HepG2 (cell line): ENCODE measurements at regions not wholly inside any gene's neighbourhood (a gene's known extent, or its start where the extent isn't known, plus 50 kb on each side); places are given as distances from the start of the nearest gene placed in this dataset.

Experiments used
- ATAC-seq: fragments of 200-7000 bp; cut with Tn5 transposase; 3 replicates; pipeline ENCODE4 v1.9.1; 2020; ENCODE audit warnings: mild to moderate bottlenecking, moderate library complexity
- BruUV-seq: library from RNA; stranded (reverse); fragments of 400-500 nt; replicated peaks from 2 replicates; lab custom pipeline; 2021; lab: Mats Ljungman, UMichigan
- CTCF ChIA-PET: fragments of 300-600 bp; formaldehyde crosslinking; extraction: SDS; loops from one replicate; lab custom pipeline; 2021; ENCODE audit warnings: low total read pairs, inconsistent platforms, low intra/inter-chr PET ratio; lab: Yijun Ruan, JAX
- POLR2A ChIA-PET: fragments of 350-600 bp; sonication (Branson Sonifier 250); formaldehyde crosslinking; loops from one replicate; lab custom pipeline; 2020; ENCODE audit warnings: antibody characterized with exemption, inconsistent platforms; lab: Yijun Ruan, JAX
- DNase-seq: peaks from one replicate; pipeline ENCODE4 v3.0.0-alpha.2; 2015; ENCODE audit warnings: low spot score
- FAIRE-seq: peaks from 3 replicates; lab custom pipeline; 2011; peaks lifted over from hg19 to GRCh38; lab: Jason Lieb, UNC
- H2AFZ ChIP-seq: one replicate; pipeline ENCODE4 v1.6.1; 2011; ENCODE audit warnings: low read length, inconsistent platforms
- H3K27ac ChIP-seq: fragments of 300-600 bp; 3 replicates; pipeline ENCODE4 v1.8.0; 2011; ENCODE audit warnings: mixed run types, mild to moderate bottlenecking, mixed read lengths, low read length, inconsistent platforms; ENCODE audit not compliant: insufficient read depth; ENCODE audit errors: extremely low read length
- H3K27me3 ChIP-seq, 2 experiments: fragments of 200-600 bp in 1 of 2; 2 replicates in 1 of 2; 3 replicates in 1 of 2; pipeline versions ENCODE4 v1.6.0 to v1.8.0; 2011; ENCODE audit warnings: low read length in 2 of 2, mild to moderate bottlenecking in 2 of 2, moderate library complexity in 2 of 2, inconsistent platforms in 1 of 2; ENCODE audit not compliant: insufficient read depth in 2 of 2, control insufficient read depth in 1 of 2
- H3K36me3 ChIP-seq, 2 experiments: fragments of 200-600 bp in 1 of 2; replicated peaks in 1 of 2; 2 replicates in 1 of 2; 3 replicates in 1 of 2; pipeline versions ENCODE4 v1.5.1 to v1.8.0; 2011; ENCODE audit warnings: low read length in 2 of 2, inconsistent platforms in 1 of 2; ENCODE audit not compliant: insufficient read depth in 2 of 2, control insufficient read depth in 1 of 2
- H3K4me1 ChIP-seq: 2 replicates; pipeline ENCODE4 v1.5.1; 2012; ENCODE audit warnings: low read length, inconsistent platforms; ENCODE audit not compliant: insufficient read depth
- H3K4me2 ChIP-seq: 2 replicates; pipeline ENCODE4 v1.6.0; 2011; ENCODE audit warnings: low read depth, low read length, inconsistent platforms
- H3K4me3 ChIP-seq, 3 experiments: fragments of 200-600 bp in 1 of 3; sonication (generic), shearing (Covaris generic) in 1 of 3; replicated peaks in 1 of 3; 2 replicates each; pipeline ENCODE4 v1.5.1; 2011 to 2016; ENCODE audit warnings: low read length in 3 of 3, inconsistent platforms in 2 of 3, low read depth in 2 of 3, mild to moderate bottlenecking in 2 of 3, control low read depth in 1 of 3, mixed read lengths in 1 of 3; ENCODE audit not compliant: insufficient read depth in 1 of 3
- H3K79me2 ChIP-seq: one replicate; pipeline ENCODE4 v1.6.1; 2011; ENCODE audit warnings: low read length, inconsistent platforms; ENCODE audit not compliant: insufficient read depth
- H3K9ac ChIP-seq: 2 replicates; pipeline ENCODE4 v1.6.0; 2011; ENCODE audit warnings: mild to moderate bottlenecking, low read depth, low read length, inconsistent platforms; ENCODE audit not compliant: insufficient read depth
- H3K9me3 ChIP-seq: 2 replicates; pipeline ENCODE4 v1.5.1; 2012; ENCODE audit warnings: mild to moderate bottlenecking, low read length
- H4K20me1 ChIP-seq: 2 replicates; pipeline ENCODE4 v1.6.0; 2011; ENCODE audit warnings: inconsistent platforms, mild to moderate bottlenecking, low read length, moderate library complexity; ENCODE audit not compliant: insufficient read depth
- CBFB ChIP-seq: sonication (generic); formaldehyde crosslinking; IDR thresholded peaks from 2 replicates; pipeline ENCODE4 v1.4.0; 2020; ENCODE audit warnings: missing genetic modification reagents
- NFKBIZ ChIP-seq: IDR thresholded peaks from 2 replicates; pipeline ENCODE4 v1.6.1; 2018; ENCODE audit warnings: missing genetic modification reagents, missing compliant biosample characterization
- RFXAP ChIP-seq: sonication (generic); formaldehyde crosslinking; IDR thresholded peaks from 2 replicates; pipeline ENCODE4 v1.4.0; 2020; ENCODE audit warnings: missing genetic modification reagents, borderline replicate concordance
- ZNF616 ChIP-seq: sonication (generic); formaldehyde crosslinking; IDR thresholded peaks from 2 replicates; pipeline ENCODE4 v1.5.0; 2020; ENCODE audit warnings: low read depth, mild to moderate bottlenecking, missing genetic modification reagents
- ZSCAN25 ChIP-seq: sonication (generic); formaldehyde crosslinking; IDR thresholded peaks from 2 replicates; pipeline ENCODE4 v1.8.0; 2022; ENCODE audit warnings: mild to moderate bottlenecking, missing genetic modification reagents
- WGBS: methylation state at CpG from one replicate; pipeline ENCODE4 v1.1.6; 2017; ENCODE audit warnings: low lambda C conversion rate; 5-methylcytosine and 5-hydroxymethylcytosine counted together
- in situ Hi-C: cut with HindIII; loops from 2 replicates; pipeline ENCODE4 v1.10.0; 2017; ENCODE audit warnings: low pct_unique_long_range_greater_than_20kb; ENCODE audit not compliant: extremely low pct_ligation_motif_present
- intact Hi-C: fragments of 100-400 bp; cut with micrococcal nuclease; formaldehyde crosslinking; loops from one replicate; pipeline ENCODE4 v1.10.0; 2022; ENCODE audit not compliant: unreplicated experiment
- TF ChIP-seq, protein P1 (sequence below): sonication (generic); formaldehyde crosslinking; IDR thresholded peaks from 2 replicates; pipeline ENCODE4 v1.4.0; 2020; ENCODE audit warnings: missing genetic modification reagents
- TF ChIP-seq, protein P2 (sequence below): IDR thresholded peaks from 2 replicates; pipeline ENCODE4 v1.6.1; 2016; ENCODE audit warnings: mild to moderate bottlenecking

DNA sequence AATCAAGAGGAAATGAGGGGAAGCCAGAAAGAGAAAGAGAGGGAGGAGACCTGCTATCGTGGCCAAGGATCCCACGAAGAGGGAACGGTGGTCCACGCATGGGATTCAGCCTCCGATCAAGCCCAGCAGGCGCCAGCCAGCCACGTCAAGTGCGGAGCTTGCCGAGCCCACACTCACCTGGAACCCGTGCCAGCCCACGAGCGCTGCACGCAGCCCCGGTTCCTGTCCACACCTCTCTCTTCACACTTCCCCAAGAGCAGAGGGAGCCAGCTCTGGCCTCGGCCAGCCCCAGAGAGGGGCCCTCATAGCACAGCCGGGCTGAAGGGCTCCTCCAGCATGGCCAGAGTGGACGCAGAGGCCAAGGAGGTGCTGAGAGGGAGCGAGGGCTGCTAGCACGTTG lies 795.1 kb upstream of the GRIA3 start (continued):
- TF ChIP-seq, protein P1, sequence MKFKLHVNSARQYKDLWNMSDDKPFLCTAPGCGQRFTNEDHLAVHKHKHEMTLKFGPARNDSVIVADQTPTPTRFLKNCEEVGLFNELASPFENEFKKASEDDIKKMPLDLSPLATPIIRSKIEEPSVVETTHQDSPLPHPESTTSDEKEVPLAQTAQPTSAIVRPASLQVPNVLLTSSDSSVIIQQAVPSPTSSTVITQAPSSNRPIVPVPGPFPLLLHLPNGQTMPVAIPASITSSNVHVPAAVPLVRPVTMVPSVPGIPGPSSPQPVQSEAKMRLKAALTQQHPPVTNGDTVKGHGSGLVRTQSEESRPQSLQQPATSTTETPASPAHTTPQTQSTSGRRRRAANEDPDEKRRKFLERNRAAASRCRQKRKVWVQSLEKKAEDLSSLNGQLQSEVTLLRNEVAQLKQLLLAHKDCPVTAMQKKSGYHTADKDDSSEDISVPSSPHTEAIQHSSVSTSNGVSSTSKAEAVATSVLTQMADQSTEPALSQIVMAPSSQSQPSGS (CRISPR knock-in tag): no peak
- TF ChIP-seq RFXAP (CRISPR knock-in tag): no peak
- TF ChIP-seq, protein P2, sequence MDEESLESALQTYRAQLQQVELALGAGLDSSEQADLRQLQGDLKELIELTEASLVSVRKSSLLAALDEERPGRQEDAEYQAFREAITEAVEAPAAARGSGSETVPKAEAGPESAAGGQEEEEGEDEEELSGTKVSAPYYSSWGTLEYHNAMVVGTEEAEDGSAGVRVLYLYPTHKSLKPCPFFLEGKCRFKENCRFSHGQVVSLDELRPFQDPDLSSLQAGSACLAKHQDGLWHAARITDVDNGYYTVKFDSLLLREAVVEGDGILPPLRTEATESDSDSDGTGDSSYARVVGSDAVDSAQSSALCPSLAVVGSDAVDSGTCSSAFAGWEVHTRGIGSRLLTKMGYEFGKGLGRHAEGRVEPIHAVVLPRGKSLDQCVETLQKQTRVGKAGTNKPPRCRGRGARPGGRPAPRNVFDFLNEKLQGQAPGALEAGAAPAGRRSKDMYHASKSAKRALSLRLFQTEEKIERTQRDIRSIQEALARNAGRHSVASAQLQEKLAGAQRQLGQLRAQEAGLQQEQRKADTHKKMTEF (CRISPR knock-in tag): no peak

DNA sequence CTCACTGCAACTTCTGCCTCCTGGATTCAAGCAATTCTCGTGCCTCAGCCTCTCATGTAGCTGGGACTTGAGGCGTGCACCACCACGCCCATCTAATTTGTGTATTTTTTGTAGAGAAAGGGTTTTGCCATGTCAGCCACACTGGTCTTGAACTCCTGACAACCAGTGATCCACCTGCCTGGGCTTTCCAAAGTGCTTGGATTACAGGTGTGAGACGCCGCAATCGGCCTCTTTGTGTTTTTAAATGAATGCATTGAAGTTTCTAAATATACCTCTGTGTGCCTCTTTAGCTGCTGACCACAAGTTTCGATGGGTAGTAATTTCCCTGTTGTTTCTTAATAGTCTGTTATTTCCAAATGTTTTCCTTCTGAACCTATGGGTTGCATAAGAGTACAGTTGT lies 765.3 kb upstream of the GRIA3 start:
- Histone ChIP-seq H3K4me3 (no peak overlapping the region), H3K4me1 (no peaks in the 10 kb centered on the region), H3K27ac (no peak overlapping the region), H2AFZ (no peak overlapping the region), H3K4me2 (no peak overlapping the region), H4K20me1 (no peaks in the 10 kb centered on the region), H3K27me3 (no peaks in the 10 kb centered on the region), H3K36me3 (no peaks in the 10 kb centered on the region), H3K9me3 (no peaks in the 10 kb centered on the region), H3K9ac (no peak overlapping the region), H3K79me2 (no peaks in the 10 kb centered on the region)
- CTCF ChIA-PET: no interaction called here
- POLR2A ChIA-PET: no interaction called here
- TF ChIP-seq CBFB (no peak), ZSCAN25 (CRISPR knock-in tag) (no peak), NFKBIZ (no peak), ZNF616 (CRISPR knock-in tag) (no peak)
- BruUV-seq: no TSS peak
- WGBS: 49% methylated on average over 7 of the region's 7 CpGs
- in situ Hi-C loops (no loop called here), intact Hi-C loops (no loop called here)
- no peak for FAIRE-seq
- ATAC-seq: no peak
- DNase-seq: no peak
